Breast epithelium (tissue), 3 donors: ENCODE measurements at regions not wholly inside any gene's neighbourhood (a gene's known extent, or its start where the extent isn't known, plus 50 kb on each side); places are given as distances from the start of the nearest gene placed in this dataset.

Experiments used
- POLR2A ChIP-seq: fragments of 450-650 bp; IDR thresholded peaks from one replicate; pipeline ENCODE4 v1.6.1; 2016; ENCODE audit warnings: antibody characterized with exemption, mild to moderate bottlenecking, moderate library complexity
- TF ChIP-seq, protein P1 (sequence below), 3 donors: fragments of 450-650 bp; IDR thresholded peaks; one replicate each; pipeline ENCODE4 v1.5.1; 2016 to 2017; ENCODE audit warnings: antibody characterized with exemption in 3 of 3, mild to moderate bottlenecking in 3 of 3, moderate library complexity in 3 of 3

DNA sequence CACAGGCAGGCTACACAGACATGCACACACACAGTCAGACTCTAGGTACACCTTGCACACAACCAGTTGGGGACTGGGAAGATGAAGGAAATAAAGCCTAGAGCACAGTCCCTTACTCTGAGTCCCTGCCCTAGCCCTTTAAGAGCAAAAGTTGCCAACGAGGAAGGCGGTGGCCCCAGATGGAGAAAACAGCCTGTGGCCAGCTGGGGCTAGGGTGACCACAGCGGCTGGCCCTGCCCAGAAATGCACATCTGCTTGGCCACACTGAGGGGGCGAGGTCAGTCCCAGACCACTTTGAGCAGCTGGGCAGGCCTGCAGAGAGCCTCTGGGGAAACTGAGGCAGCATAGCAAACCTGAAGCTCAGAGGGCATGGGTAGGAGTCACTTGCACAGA is 52.3 kb downstream of the PTPRS start:
- TF ChIP-seq, protein P1, sequence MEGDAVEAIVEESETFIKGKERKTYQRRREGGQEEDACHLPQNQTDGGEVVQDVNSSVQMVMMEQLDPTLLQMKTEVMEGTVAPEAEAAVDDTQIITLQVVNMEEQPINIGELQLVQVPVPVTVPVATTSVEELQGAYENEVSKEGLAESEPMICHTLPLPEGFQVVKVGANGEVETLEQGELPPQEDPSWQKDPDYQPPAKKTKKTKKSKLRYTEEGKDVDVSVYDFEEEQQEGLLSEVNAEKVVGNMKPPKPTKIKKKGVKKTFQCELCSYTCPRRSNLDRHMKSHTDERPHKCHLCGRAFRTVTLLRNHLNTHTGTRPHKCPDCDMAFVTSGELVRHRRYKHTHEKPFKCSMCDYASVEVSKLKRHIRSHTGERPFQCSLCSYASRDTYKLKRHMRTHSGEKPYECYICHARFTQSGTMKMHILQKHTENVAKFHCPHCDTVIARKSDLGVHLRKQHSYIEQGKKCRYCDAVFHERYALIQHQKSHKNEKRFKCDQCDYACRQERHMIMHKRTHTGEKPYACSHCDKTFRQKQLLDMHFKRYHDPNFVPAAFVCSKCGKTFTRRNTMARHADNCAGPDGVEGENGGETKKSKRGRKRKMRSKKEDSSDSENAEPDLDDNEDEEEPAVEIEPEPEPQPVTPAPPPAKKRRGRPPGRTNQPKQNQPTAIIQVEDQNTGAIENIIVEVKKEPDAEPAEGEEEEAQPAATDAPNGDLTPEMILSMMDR (IDR thresholded peaks at IDR 0.05), result no peak
- TF ChIP-seq POLR2A, result no peak
